GM20431 (cell line): ENCODE measurements at regions not wholly inside any gene's neighbourhood (a gene's known extent, or its start where the extent isn't known, plus 50 kb on each side); places are given as distances from the start of the nearest gene placed in this dataset.
"Not testable (repeated sequence)": the region's sequence is repeated elsewhere in the genome, so short reads cannot be mapped to it uniquely, and the experiment has no call there.

Experiments
- in situ Hi-C: fragments of 300-500 bp; cut with MseI, MboI; formaldehyde crosslinking; loops from one replicate; pipeline ENCODE4 v1.15.0; 2020; ENCODE audit warnings: low sequenced_read_pairs; ENCODE audit not compliant: unreplicated experiment

GRCh38 chr14:86905386-86905926 is 1087.5 kb downstream of the GALC start:
- in situ Hi-C loops, result not testable (repeated sequence)

- in situ Hi-C loops, result no loop called here
Measured at GRCh38 chr14:86902176-86902950, 1090.6 kb downstream of the GALC start.

GRCh38 chr14:86897704-86898513 is 1095.1 kb downstream of the GALC start:
- in situ Hi-C loops, result no loop called here

- in situ Hi-C loops, result no loop called here
Measured at GRCh38 chr14:86897224-86897623, 1095.8 kb downstream of the GALC start.

GRCh38 chr14:86896701-86897100 is 1096.3 kb downstream of the GALC start:
- in situ Hi-C loops, result no loop called here

DNA sequence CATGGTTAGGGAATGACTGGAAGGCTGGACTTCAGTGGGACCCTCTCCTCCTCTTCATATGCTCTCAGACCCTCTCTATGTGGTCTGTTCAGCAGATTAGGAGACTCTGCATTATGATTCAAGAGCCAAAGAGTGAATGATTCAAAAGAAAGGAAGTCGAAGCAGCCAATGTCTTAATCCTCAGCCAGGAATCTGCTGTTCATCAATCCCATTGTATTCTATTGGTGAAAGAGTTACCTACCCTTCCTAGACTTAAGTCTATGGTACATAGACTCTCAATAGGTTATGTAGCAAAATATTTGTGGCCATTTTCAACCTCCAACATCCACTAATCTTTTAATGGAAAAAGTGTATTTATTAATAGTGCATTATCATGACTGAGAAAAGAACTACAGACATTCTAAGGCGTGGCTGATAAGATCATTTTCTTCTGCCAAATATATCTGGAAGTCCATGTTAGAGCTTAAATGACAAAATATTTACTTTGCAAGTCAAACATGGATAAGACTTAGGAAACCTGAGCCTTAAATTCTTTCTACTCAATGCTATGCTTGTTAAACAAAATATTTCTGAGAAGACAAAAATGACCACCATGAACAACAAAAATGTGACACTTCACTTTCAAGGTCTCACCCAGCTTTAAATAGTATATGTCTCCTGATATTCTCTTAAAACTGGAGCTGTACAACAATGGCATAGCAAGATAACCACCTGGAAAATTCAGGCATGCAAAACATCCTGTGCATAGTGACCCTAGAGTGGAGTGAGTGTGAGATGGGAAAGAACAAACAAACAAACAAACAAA is 1100.6 kb downstream of the GALC start:
- in situ Hi-C loops, result no loop called here

GRCh38 chr14:86885280-86885679 is 1107.7 kb downstream of the GALC start:
- in situ Hi-C loops, result no loop called here

DNA sequence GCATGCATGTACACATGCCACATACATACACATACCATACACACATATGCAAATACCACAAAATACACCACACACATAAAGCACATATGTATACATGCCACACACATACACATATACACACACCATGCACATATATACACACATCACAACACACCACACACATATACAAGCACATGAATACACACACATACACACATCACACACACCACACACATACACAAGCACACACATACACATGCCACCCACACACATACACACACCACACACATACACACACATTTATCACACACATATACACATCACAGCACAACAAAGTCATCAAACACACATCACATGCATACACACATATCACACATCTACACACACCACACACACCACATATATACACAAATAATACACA is 1108.5 kb downstream of the GALC start:
- in situ Hi-C loops, result no loop called here

GRCh38 chr14:86882818-86883217 is 1110.2 kb downstream of the GALC start:
- in situ Hi-C loops, result no loop called here

DNA sequence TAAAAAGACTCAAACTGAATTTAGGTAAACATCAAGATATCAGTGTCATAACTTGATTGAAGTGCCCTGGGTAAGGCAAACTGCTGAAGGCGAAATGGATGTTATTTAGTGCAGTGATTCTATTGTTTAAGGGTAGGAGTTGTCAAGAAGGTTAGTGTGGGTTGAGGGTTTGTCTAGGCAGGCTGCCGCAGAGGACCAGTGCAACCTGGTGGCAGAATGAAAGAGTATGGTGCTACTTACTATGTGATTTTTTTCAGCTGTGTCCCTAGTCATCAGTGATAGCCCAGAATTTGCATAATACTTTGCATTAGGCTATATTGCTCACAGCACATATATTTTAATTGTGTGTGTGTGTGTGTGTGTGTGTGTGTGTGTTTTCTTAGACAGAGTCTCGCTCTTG is 1127.0 kb downstream of the GALC start:
- in situ Hi-C loops, result no loop called here

- in situ Hi-C loops, result no loop called here
Measured at GRCh38 chr14:86858591-86858990, 1134.4 kb downstream of the GALC start.

- in situ Hi-C loops, result no loop called here
Measured at GRCh38 chr14:86858031-86858430, 1135.0 kb downstream of the GALC start.

- in situ Hi-C loops, result no loop called here
Measured at GRCh38 chr14:86852530-86852929, 1140.5 kb downstream of the GALC start.

- in situ Hi-C loops, result no loop called here
Measured at GRCh38 chr14:86847140-86847539, 1145.8 kb downstream of the GALC start.

- in situ Hi-C loops, result no loop called here
Measured at GRCh38 chr14:86838363-86838762, 1154.6 kb downstream of the GALC start.

GRCh38 chr14:86826661-86827060 is 1166.3 kb downstream of the GALC start:
- in situ Hi-C loops, result no loop called here

GRCh38 chr14:86824167-86824566 is 1168.8 kb downstream of the GALC start:
- in situ Hi-C loops, result no loop called here

GRCh38 chr14:86823581-86823980 is 1169.4 kb downstream of the GALC start:
- in situ Hi-C loops, result no loop called here

GRCh38 chr14:86815341-86815740 is 1177.6 kb downstream of the GALC start:
- in situ Hi-C loops, result no loop called here

GRCh38 chr14:86802726-86803125 is 1190.3 kb downstream of the GALC start:
- in situ Hi-C loops, result no loop called here
